Retina (tissue), 1 donor: ENCODE measurements at regions not wholly inside any gene's neighbourhood (a gene's known extent, or its start where the extent isn't known, plus 50 kb on each side); places are given as distances from the start of the nearest gene placed in this dataset.
"Not testable (repeated sequence)": the region's sequence is repeated elsewhere in the genome, so short reads cannot be mapped to it uniquely, and the experiment has no call there.

Experiments
- DNase-seq: peaks from one replicate; pipeline ENCODE4 v3.0.0-alpha.2; 2016

DNA sequence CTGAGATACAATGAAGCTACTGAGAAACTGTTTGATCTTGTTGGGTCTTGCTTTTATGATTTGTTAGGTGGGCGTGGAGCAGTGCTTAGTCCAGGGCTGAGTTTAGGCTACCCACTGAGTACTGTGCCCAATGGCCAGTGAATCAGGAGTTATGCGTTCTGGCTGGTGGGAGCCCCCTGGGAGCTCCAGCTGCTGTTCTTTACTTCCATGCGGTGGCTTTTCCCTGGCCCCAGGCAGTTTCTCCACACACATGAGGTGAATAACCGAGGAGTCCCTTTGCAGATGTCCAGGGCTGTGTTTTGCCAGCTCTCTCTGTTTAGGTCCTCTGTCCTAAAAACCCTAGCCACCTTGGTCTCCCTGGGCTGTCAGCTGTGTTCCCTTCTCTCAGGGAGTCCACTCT, 106.5 kb downstream of the KLF13 start:
- peak; percentile 32 for DNase-seq

DNA sequence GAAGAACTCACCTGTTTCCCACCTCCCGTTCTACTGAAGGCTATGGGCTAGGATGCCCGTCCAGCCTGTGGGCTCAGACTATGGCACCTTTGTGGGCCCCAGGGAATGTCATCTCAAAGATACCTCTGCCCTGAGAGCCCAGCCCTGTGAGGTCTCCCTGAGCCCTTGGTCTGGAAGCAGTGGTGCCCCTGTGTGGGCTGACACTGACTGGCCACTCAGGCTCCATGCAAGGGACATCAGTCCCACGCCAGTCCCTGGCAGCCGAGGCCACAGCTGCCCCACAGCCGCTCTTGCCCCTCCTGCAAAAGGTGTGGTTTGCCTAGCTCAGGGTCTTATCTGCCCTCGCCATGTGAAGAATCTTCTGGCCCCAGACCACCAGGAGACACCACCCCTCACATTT, 106.9 kb downstream of the KLF13 start:
- no peak for DNase-seq

DNA sequence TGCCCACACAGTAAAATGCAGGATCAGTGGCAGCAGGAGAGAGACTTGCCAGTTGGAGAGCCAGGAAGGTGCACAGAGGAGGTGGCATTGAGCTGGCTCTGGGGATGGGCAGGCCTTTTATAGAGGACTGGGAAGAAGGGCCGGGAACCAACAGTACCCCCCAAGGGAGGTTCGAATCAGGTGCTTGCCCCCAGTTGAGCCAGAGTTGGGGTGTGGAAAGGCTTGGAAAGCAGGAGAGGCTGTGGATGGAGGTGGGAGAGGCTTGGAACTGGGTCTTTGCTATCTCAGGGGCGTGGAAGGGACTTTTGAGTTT, 107.6 kb downstream of the KLF13 start:
- DNase-seq, result no peak

DNA sequence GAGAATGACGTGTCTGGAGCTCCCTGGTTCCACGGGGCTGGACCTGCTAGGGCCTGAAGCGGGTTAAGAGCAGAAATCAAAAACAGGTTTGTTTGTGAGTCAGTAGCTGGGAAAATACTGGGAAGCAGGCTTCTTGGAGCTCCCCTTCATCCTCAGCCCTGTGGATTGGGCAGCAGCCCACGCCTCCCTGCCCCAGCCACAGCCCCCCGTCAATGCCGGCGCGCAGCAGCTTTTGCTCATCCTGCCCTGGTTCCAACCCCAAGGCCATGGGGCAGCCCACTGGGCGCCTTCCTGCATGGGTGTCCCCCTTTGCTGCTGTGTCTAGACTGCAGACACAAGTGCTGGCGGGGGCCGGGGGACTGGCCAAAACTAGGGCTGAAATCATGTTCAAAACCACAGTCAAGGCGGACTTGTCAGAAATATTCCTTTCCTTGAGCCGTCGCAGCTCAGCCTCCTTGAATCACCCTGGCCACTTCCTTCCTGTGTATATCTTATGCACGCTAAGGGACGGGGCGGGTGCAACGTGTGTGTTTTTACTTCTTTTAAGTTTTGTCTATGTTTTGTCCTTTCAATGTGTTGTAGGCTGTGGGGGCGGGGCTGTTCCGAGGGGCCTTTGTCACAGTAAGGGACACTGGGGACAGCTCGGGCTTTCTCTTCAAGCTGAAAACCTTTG, 108.1 kb downstream of the KLF13 start:
- DNase-seq, result peak; percentile 13

DNA sequence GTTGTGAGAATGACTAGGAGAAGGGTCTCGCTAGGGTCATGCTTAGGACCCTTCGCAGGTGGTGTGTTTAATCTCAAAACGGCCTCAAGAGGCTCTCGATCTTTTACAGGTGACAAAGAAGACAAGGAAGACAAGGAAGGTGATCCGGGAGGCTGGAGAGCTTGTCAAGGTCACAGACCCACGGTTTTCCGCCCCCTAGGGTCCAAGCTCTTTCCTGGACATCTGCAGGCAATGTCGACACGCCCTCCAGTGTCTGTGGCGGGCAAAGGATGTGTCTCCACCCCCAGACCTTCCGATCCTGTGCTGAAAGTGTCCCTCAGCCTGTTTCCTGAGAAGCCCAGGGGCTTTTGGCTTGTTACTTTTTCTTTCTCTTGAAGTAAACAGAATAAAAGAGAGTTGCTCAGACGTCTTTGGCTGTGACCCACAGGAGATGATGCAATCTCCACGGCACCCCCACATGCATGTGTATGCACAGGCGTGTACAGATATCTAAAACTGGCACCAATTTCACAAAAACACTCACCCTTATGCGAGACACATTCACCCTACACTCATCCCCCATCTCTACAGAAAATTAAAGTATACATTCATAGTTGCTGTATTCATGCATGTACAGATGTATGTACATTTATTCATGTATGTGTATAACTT, 108.8 kb downstream of the KLF13 start:
- peak; percentile 77 for DNase-seq

DNA sequence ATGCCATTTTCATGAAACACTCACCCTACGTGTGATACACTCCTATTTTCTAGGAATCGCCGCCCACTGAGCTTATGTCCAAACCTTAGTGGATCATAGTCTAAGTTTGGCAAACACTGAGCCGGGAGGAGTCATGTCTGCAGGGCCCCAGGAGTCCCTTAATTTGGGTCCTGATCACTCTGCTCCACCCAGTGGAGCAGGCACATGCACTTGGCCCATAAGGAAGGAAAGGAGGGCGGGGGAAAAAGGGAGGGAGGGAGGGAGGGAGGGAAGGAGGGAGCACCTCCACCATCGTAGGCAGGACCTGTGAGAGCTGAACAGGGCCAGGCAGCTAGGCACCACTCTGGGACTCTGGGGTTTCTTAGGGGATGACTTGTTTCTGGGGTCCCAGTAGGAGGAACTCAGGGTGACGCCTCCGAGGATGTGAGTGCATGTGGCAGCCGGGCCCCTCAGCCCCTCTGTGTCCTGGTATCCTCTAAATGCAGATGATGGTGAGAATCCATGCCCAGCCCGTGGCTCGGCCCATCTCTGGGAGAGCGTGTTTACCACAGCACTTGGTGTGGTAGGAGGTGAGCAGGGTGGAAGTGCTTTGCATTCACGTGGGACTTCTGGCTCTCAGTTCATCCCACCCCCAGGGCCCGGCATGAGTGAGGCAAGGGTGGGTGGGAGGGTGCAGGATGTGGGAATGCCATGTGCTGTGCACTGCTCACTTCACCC, 109.4 kb downstream of the KLF13 start:
- DNase-seq, result no peak

DNA sequence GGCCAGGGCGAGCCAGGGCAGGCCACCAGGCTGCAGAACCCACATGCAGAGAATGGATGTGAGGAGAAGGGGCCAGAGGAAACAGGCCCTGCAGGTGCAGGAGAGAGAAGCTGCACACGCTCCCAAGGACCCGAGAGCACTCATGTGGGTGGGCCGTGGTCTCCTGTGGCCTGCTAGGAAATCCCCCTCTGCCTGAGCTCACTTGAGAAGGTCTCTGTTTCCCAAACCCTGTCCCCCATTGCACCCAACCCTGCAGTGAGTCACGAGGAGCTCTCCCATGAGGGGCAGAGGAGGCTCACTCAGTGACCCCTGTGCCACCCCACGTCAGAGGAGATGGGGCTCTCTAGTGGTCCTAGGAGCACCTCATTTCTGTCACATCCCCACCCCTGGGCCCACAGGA, 111.1 kb downstream of the KLF13 start:
- no peak for DNase-seq

DNA sequence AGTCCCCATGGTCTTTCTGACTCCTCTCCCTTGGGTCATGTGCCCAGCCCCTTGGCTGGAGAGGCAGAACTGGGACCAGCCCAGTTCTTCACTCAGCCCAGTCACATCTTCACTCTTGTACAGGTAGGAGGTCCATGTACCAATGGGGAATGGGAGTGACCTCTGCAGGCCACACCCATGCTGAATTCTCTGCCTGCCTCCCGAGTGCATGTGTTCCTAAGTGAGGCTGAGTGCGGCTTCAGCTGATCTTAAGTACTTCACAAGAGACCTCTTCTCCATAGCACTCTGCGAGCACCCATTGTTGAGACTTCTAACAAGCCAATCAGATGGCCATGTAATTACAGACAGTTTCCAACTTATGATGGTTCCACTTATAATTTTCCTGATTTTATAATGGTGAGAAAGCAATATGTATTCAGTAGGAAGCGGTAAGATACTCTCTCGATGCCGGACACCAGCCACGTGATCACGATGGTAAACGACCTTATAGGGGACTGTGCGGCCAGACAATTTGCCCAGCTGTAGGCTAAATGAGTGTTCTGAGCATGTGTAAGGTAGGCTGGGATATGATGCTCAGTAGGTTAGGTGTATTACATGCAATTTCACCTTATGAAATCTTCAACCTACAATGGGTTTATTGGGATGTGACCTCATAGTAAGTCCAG, 112.1 kb downstream of the KLF13 start:
- no peak for DNase-seq

DNA sequence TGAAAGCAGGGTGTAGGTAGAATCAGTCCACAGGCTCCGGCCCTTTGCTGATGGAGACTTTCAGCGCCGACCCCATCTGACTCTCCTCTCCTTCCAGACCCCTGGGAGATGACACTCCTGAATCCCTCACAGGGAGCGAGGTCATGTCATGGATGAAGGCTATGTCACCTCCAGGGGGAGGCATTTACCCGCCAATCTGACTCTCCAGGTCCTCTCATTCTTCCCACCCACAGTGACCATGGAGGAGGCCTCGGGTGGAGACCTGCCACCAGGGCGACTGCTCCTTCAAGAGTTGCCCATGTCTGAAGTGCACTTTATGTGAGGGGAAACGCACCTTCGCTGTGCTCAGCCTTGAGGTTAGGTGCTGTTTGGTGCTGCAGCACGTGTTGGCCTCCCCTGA, 112.7 kb downstream of the KLF13 start:
- DNase-seq, result peak; percentile 30

DNA sequence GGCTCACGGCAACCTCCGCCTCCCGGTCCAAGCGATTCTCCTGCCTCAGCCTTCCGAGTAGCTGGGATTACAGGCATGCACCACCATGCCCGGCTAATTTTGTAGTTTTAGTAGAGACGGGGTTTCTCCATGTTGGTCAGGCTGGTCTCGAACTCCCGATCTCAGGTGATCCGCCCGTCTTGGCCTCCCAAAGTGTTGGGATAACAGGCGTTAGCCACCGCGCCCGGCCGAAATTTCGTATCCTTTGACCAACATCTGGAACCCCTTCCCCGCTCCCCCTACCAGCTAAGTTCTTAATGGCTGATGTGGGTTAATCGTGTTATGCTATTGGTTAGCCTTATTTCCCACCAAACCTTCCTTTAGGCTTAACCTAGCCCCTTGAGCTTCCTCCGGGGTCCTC, 113.6 kb downstream of the KLF13 start:
- not testable (repeated sequence) for DNase-seq

DNA sequence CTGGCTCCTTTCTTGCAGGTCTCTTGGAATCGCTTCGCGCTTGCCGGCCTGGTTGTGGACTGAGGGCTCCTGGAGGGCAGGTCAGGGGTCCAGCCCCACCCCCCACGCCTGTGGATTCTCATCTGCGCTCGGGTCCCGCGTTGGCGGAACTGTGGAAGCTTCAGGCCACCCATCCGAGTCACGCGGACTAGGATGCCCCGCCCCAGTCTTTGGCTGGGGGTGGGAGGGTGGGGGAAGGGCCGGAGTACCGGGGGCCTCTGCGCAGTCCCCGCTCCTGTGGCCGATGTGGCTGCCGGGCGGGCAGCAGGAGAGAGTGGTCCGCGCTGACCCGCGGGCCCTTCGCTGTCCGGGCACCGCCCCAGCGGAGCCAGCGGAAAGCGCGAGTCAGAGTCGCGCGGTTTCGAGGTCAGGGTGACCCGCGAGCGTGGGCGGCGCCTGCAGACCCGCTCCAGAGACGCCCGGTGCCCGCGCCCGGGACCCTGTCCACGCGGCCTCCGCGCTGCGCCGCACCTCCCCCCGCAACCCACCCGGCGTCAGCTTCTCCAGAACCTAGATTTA, 114.2 kb downstream of the KLF13 start:
- DNase-seq, result peak; percentile 72

DNA sequence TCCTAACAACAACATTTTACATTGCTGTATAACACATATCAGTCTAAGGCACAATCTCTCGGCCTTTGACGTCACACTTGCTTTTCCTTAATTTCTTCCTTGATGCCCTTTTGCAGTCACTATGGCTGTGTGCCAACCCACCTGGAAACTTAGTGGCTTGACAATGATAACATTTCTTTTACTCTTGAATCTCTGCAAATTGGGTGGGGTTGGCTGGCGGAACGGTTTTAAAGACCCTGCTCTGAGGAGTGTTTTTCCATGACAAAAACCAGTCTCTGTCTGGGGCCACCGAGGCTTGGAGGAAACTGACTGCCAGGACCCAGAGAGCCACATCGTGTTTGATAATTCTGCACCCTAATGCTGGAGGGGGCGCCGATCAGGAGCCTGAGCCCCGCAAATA, 115.6 kb downstream of the KLF13 start:
- no peak for DNase-seq

DNA sequence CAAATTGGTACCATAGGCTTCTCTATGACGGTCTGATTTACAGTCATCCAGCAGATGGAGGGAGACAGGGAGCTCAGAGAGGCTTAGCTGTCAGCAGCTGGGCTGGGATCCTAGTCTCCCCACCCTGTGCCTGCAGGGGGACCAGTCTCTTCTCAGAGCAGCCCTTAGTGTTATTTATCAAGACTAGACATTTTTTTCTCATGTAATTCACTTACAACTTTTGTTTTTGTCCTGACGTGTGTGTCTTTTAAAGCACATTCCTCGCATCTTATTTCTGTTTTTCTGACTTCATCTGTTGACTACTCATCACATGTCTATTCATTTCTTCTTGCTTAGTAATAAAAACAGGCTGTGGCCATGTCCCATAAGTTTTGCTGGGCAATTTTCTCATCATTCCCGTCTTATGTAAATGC, 116.1 kb downstream of the KLF13 start:
- no peak for DNase-seq

DNA sequence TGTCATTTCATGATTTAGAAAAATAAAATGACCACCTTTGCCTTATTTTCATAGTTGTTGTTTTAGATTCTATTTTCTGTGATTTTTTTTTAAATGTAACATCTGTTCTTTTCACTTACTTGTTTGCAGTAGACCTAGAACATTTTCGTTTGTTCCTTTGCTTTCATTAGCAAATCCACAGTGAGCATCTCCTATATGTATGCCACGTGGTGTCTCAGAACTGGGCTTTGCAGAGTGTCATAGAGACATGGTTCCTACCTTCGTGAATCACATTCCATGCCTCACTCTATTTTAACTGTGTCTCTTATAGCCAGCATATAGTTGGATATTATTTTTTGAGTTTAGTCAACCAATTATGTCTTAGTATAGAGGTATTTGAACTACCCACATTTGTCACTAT, 118.2 kb downstream of the KLF13 start:
- no peak for DNase-seq

DNA sequence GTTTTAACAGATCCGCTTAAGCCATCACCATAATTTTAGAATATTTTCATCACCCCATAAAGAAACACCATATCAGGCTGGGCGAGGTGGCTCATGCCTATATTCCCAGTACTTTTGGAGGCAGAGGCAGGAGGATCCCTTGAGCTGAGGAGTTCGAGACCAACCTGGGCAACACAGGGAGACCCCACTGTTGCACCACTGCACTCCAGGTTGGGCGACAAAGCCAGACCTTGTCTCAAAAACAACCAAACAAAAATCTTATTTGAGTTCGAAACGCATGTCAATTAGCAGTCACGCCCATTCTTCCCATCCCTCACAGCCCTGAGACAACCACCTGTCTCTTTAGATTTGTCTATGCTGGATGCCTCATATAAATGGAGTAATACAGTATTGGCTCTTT, 119.9 kb downstream of the KLF13 start:
- DNase-seq, result no peak

DNA sequence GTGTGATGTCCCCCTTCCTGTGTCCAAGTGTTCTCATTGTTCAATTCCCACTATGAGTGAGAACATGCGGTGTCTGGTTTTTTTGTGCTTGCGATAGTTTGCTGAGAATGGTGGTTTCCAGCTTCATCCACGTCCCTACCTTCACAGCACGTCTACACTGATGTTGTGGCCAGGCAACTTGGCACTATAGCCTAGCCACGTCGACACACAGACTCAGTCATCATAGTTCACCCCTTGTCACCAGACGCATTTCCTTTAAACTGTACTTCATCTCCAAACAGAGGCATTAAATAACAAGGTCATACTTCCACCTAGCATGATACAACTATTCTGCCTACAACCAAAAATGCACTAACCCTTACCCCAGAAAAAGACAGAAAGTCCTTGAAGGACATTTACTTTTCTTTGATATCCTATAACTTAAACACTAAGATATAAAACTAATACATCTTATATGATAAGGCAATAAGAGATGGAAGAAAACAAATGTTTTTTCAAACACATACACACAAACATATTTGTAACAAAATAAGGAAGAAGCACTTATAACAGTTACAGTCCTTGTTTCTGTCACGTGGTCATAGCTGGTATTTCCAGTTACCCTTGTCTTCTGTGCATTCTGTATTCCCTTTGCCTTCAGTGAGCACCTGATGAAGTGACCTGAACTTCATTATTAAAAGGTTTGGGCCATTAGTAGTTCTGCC, 121.4 kb downstream of the KLF13 start:
- no peak for DNase-seq

DNA sequence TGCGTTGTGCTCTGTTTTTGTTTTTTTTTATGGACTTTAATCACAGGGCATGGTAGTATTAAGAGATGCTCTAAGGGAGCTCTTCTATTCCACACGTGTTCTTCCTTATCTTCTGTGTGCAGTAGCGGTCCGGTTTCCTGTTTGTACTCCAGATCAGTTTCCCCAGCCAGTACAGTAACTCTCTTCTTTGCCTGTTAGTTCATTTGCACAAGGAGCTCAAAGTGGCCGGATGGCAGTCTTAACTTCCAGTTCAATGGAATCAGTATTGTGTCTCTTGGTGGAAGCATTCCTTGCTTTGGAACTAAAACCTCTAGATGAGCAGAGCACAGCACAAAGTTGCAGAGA, 122.0 kb downstream of the KLF13 start:
- no peak for DNase-seq

DNA sequence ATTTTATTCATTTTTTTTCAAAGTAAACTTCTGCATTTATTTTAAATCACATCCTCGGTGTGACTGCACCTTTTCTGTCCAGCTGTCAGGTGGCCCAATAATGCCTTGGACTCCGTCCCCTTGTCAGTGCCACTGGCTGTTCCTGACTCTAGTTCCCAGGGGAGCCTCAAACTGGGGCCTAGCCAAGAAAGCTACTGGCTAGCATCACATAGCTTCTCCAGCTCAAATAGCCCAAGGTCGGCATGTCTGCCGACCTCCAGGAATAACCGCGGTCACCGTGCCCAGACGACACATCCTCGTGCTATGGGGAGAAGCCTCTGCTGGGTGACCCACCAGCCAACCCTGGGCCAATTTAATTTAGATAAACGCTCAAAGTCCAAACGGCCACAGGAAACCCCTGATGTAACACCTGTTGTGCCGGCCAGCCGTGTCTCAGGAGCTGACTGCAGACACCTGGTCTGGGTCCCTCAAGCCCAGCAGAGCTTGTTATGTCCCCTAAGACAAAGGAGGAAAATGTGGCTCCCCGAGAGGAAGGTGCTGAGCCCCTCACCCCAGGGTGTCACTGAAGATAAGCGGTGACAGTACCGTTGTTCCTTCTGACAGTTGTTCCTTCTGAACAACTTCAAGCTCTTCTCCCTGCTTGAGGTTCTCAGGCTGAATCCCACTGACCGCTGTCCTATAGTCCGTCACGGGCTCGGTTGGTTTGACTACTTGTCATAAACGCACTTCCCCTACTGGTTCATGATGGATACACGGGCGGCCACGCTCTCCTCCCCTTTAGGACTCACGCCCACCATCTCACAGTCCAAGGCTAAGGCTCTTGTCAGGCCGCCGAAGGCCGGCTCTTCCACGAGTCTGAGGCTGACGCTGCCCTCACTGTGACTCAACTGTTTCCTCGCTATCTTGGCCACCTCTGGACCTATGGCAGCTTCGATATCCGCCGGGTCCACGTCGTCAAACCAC, 126.2 kb downstream of the KLF13 start:
- no peak for DNase-seq

DNA sequence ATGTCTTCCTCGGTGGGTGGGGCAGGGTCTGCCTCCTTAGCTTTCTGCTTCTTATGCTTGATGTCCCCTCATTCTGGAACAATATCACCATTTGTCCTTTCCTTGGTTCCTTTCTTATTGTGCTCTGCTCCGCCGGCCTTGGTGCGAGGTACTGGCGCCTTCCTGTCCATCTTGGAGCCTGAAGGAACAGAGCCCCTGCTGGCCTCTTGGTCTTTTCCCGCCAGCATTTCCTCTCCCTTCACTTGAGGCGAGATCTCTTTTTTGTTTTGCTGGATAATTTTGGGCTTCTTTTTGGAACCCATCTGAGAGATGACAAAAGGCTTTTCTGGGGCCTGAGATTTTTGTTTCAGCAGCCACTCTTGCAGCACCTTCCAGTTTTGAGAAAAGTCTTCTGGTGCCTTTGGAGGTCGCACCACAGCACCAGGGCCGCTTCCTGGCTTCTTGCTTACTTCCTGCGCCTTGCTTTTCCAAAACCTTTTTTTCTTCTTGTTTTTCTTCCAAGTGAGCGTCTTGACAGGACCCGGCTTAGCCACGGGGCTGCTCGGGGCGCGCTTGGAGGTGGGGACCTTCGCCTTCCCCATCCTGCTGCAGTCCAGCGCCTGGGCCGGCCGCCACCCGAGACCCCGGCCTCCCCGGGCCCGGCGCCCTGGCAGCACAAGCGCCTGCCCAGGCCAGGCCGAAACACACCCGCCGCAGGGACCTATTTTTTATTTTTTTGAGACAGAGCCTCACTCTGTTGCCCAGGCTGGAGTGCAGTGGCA, 127.1 kb downstream of the KLF13 start:
- DNase-seq, result no peak

DNA sequence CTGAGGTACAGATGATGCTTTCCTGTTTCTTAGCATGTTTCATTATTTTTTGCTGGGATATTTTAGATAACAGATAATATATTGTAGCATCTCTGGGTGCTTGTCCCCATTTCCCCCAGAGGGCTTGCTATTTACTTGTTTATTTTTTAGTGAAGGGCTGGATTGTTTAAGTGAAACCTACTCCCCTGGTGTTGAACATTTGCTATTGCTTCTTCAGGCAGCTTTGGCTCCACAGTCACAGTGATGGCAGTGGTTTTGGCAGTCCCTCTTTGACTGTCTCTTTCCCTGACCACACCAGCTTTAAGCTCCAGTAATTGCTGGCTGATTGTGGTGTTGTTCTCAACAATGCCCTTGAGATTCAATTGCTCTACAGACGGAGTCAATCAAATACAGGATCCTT, 128.9 kb downstream of the KLF13 start:
- DNase-seq, result no peak
